Natural killer cell (primary cell): ENCODE measurements at regions not wholly inside any gene's neighbourhood (a gene's known extent, or its start where the extent isn't known, plus 50 kb on each side); places are given as distances from the start of the nearest gene placed in this dataset.
A peak's percentile ranks its signal among the peaks of the same experiment; 100 is the strongest.

Experiments
- ATAC-seq, 3 donors: fragments of 150-1000 bp in 2 of 3; fragments of 200-7000 bp in 1 of 3; cut with Tn5 transposase; 1 replicate in 1 of 3; 2 replicates in 2 of 3; pipeline ENCODE4 v1.10.0; 2021; ENCODE audit warnings: mild to moderate bottlenecking in 2 of 3, moderate library complexity in 2 of 3
- DNase-seq, 2 donors: peaks; one replicate each; pipeline versions ENCODE4 v3.0.0 to v3.0.0-alpha.2; 2013 to 2021; ENCODE audit warnings: mixed read lengths in 1 of 2
- H3K27ac ChIP-seq: one replicate; pipeline ENCODE4 v1.5.1; 2013; ENCODE audit warnings: mild to moderate bottlenecking, low read length
- H3K27me3 ChIP-seq: one replicate; pipeline ENCODE4 v1.6.1; 2013; ENCODE audit warnings: low read length; ENCODE audit not compliant: control insufficient read depth, insufficient read depth
- H3K36me3 ChIP-seq: one replicate; pipeline ENCODE4 v1.6.1; 2013; ENCODE audit warnings: low read length; ENCODE audit not compliant: control insufficient read depth, insufficient read depth
- H3K4me1 ChIP-seq: one replicate; pipeline ENCODE4 v1.6.1; 2013; ENCODE audit warnings: low read length; ENCODE audit not compliant: control insufficient read depth, insufficient read depth
- H3K4me3 ChIP-seq: one replicate; pipeline ENCODE4 v1.5.1; 2013; ENCODE audit warnings: low read length
- H3K9me3 ChIP-seq: one replicate; pipeline ENCODE4 v1.6.1; 2013; ENCODE audit warnings: low read length; ENCODE audit not compliant: control insufficient read depth, insufficient read depth
- H3K27ac Mint-ChIP-seq, 2 donors: one replicate each; pipeline ENCODE4 v1.8.0; 2022; ENCODE audit warnings: mild to moderate bottlenecking in 2 of 2, mixed read lengths in 2 of 2, moderate library complexity in 1 of 2
- H3K27me3 Mint-ChIP-seq, 2 donors: one replicate each; pipeline ENCODE4 v1.8.0; 2022; ENCODE audit warnings: low read depth in 2 of 2, mixed read lengths in 2 of 2
- H3K36me3 Mint-ChIP-seq: one replicate; pipeline ENCODE4 v1.8.0; 2022; ENCODE audit warnings: mixed read lengths
- H3K4me1 Mint-ChIP-seq, 2 donors: one replicate each; pipeline ENCODE4 v1.8.0; 2022; ENCODE audit warnings: mixed read lengths in 2 of 2
- H3K4me3 Mint-ChIP-seq: one replicate; pipeline ENCODE4 v1.8.0; 2022; ENCODE audit warnings: mild to moderate bottlenecking, moderate library complexity, mixed read lengths
- H3K9me3 Mint-ChIP-seq, 2 donors: one replicate each; pipeline ENCODE4 v1.8.0; 2022; ENCODE audit warnings: mixed read lengths in 2 of 2
- WGBS: methylation state at CpG from one replicate; pipeline ENCODE4 v1.1.7; 2013; ENCODE audit warnings: missing lambda C conversion rate; ENCODE audit not compliant: insufficient coverage; 5-methylcytosine and 5-hydroxymethylcytosine counted together
- intact Hi-C: fragments of 100-400 bp; cut with micrococcal nuclease; formaldehyde crosslinking; loops from one replicate; pipeline ENCODE4 v1.14.2; 2022
- TF ChIP-seq, protein P1 (sequence below): fragments of 200-600 bp; IDR thresholded peaks from one replicate; pipeline ENCODE4 v1.8.0; 2022; ENCODE audit warnings: antibody characterized with exemption

DNA sequence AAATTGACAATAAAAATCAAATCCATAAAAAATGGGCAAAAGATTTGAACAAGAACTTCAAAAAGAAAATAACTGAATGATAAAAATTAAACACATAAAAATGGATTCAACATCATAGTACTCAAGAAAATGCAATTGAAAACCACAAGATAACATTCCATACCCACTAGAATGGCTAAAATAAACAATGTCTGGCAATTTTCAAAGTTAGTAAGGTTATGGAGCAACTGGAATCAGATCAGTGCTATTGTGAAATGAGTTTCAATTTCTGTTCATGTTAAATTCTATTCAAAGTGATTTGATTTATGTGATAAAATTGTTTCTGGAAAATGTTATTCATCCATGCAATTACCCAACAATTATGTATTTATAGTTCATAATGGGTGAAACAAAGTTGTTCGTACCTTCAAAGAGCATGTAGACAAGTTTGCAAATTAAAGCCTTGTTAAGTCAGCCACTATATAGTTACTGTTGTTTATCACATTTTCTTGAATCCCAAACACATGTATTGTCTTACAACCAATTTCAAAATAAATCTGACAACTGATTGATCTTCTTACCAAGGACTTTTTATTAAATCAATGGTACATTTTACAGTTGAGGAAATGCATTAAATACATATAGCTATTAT lies 151.5 kb upstream of the CENPW start:
- ATAC-seq, result no peak
- H3K4me1 Mint-ChIP-seq, result no peaks in the 10 kb centered on the region
- intact Hi-C loops, result no loop called here

DNA sequence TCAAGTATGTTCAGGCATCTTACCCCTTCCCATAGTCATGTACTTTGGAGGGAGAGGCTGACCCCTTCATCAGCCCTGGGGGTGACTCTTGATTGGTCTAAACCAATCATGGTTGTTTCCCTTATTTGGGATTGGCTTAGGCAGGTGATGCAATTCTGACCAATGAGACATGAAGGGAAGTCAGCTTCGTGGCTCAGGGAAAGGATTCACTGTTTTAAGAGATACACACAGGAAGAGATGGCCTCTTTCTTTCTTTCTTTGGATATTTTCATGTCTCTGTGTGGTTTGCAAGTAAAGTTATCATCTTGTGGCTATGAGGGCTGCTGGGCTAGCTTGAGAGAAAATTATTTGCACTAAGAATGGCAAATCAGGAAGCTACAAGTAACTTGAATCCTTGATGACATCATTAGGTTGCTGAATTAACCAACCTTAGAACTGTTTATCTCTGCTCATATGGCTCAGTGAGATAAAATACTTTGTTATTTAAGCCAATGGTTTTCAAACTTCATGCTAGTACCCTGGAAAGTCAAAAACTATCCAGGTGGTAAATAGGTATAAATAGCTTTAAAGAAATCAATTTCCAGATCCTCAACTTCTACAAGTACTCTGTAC lies 144.2 kb upstream of the CENPW start:
- intact Hi-C loops, result no loop called here
- Mint-ChIP-seq H3K4me1 (no peaks in the 10 kb centered on the region), H3K27ac (no peak overlapping the region), H3K27me3 (no peaks in the 10 kb centered on the region), H3K4me3 (no peak overlapping the region), H3K9me3 (peaks cover 0 to 3% of the 10 kb centered on the region in 2 donors), H3K36me3 (no peaks in the 10 kb centered on the region)
- Histone ChIP-seq H3K27me3 (no peaks in the 10 kb centered on the region), H3K9me3 (no peaks in the 10 kb centered on the region), H3K36me3 (no peaks in the 10 kb centered on the region), H3K4me1 (no peaks in the 10 kb centered on the region), H3K4me3 (no peak overlapping the region), H3K27ac (no peak overlapping the region)
- TF ChIP-seq, protein P1, sequence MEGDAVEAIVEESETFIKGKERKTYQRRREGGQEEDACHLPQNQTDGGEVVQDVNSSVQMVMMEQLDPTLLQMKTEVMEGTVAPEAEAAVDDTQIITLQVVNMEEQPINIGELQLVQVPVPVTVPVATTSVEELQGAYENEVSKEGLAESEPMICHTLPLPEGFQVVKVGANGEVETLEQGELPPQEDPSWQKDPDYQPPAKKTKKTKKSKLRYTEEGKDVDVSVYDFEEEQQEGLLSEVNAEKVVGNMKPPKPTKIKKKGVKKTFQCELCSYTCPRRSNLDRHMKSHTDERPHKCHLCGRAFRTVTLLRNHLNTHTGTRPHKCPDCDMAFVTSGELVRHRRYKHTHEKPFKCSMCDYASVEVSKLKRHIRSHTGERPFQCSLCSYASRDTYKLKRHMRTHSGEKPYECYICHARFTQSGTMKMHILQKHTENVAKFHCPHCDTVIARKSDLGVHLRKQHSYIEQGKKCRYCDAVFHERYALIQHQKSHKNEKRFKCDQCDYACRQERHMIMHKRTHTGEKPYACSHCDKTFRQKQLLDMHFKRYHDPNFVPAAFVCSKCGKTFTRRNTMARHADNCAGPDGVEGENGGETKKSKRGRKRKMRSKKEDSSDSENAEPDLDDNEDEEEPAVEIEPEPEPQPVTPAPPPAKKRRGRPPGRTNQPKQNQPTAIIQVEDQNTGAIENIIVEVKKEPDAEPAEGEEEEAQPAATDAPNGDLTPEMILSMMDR, result no peak
- DNase-seq (no peak), ATAC-seq (no peak)
- WGBS, result 37% methylated on average over 1 of the region's 1 CpG

More for the DNA sequence above, 151.5 kb upstream of the CENPW start:
- Histone ChIP-seq H3K36me3 (no peaks in the 10 kb centered on the region), H3K4me1 (no peaks in the 10 kb centered on the region), H3K9me3 (no peaks in the 10 kb centered on the region), H3K27ac (no peak overlapping the region), H3K4me3 (no peak overlapping the region), H3K27me3 (no peaks in the 10 kb centered on the region)
- Mint-ChIP-seq H3K4me3 (no peak overlapping the region), H3K9me3 (no peaks in the 10 kb centered on the region), H3K36me3 (no peaks in the 10 kb centered on the region), H3K27ac (no peak overlapping the region), H3K27me3 (no peaks in the 10 kb centered on the region)
- no CpG with 5 or more reads among the region's 1 CpG for WGBS
- DNase-seq, result no peak
- TF ChIP-seq, protein P1, result no peak

DNA sequence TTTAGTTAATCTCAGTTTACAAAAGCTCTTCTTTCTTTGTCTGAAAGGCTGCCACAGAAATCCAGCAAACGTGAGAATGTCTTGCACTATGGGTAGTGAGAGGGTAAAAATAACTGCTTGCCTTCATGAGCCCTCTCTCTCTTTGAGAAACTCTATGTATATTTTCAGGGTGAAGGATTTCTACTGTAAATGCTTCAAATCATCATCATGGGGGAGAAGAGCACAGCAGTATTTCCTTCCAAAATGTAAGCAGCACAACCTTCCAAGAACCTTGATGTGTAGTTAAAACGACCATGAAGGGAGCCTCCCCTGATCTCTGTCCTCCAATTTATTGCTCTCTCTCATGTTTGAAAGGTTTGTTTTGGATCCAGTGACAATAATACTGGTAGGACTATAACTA lies 141.3 kb upstream of the CENPW start:
- Mint-ChIP-seq H3K27ac (no peak overlapping the region), H3K4me3 (no peak overlapping the region), H3K4me1 (no peaks in the 10 kb centered on the region), H3K36me3 (no peaks in the 10 kb centered on the region), H3K9me3 (peaks cover 0 to 3% of the 10 kb centered on the region in 2 donors), H3K27me3 (no peaks in the 10 kb centered on the region)
- TF ChIP-seq, protein P1, result no peak
- Histone ChIP-seq H3K4me1 (no peaks in the 10 kb centered on the region), H3K27me3 (no peaks in the 10 kb centered on the region), H3K36me3 (no peaks in the 10 kb centered on the region), H3K9me3 (no peaks in the 10 kb centered on the region), H3K4me3 (no peak overlapping the region), H3K27ac (no peak overlapping the region)
- no peak for ATAC-seq
- no peak for DNase-seq
- no CpG with 5 or more reads among the region's 2 CpGs for WGBS
- intact Hi-C loops, result no loop called here

DNA sequence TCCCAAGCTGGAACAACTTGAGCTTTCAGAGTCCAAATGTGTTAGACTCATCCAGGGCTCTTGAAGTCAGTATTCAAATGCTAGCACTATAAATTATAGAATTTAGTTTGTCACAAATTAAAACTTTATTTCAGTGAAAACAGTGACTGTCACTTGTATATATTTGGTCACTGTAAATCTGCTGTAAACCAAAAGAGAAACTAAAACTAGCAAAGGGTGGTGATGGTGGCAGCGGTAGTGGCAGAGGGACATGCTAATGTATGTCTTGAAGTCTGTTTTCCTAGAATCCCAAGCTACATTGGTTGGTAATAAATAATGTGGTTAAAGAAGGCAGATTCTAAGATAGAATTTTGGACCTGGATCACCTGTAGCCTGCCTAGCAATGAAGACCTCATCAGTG lies 140.4 kb upstream of the CENPW start:
- Mint-ChIP-seq H3K36me3 (no peaks in the 10 kb centered on the region), H3K9me3 (no peaks in the 10 kb centered on the region), H3K4me3 (no peak overlapping the region), H3K27ac (no peak overlapping the region), H3K27me3 (no peaks in the 10 kb centered on the region), H3K4me1 (no peaks in the 10 kb centered on the region)
- no peaks in the 10 kb centered on the region for H3K36me3 ChIP-seq
- WGBS, result 100% methylated on average over 1 of the region's 1 CpG
- H3K27me3 ChIP-seq, result no peaks in the 10 kb centered on the region
- TF ChIP-seq, protein P1, result no peak
- no peaks in the 10 kb centered on the region for H3K9me3 ChIP-seq
- DNase-seq (peak in 1 of 2 donors; percentile 5), ATAC-seq (no peak)
- no peaks in the 10 kb centered on the region for H3K4me1 ChIP-seq
- no peak overlapping the region for H3K4me3 ChIP-seq
- H3K27ac ChIP-seq, result no peak overlapping the region
- intact Hi-C loops, result no loop called here
